ENCODE measurements at regions not wholly inside any gene's neighbourhood (a gene's known extent, or its start where the extent isn't known, plus 50 kb on each side); places are given as distances from the start of the nearest gene placed in this dataset.

DNA sequence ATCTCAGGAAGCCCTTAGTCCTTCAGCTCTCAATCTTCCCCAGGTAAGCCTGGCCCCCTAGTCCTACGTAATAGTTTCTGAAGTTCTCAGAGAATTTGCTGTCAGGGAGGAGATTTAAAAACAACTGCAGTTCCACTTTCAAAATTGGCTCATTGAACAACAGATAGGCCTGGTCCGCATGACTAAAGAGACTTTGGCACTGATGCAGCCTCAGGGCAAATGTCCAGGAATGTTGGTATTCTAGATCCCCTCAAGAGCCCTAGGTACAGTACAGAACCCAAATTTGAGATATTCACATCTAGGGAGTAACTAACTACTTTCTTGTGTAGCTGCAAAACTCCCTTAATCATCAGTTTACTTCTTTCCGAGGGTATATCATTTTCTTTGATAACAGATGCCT is 162.8 kb downstream of the GABRG2 start:
- Histone ChIP-seq H3K27ac (ENCODE audit: insufficient read depth, low read depth, low read length) (no peak overlapping the region), H3K9me3 (replicated peaks; ENCODE audit: control insufficient read depth, insufficient read depth, low read length) (peaks cover 2% of the 10 kb centered on the region), H3K4me3 (replicated peaks in 1 of 3; ENCODE audit: insufficient read depth in 1 of 3, low read depth in 1 of 3, low read length in 3 of 3) (no peak overlapping the region), H3K36me3 (ENCODE audit: control insufficient read depth in 2 of 2, extremely low read depth in 1 of 2, insufficient read depth in 2 of 2, low read length in 2 of 2) (no peaks in the 10 kb centered on the region), H2AFZ (ENCODE audit: low read depth, low read length) (no peak overlapping the region), H3K27me3 (ENCODE audit: control insufficient read depth in 2 of 2, insufficient read depth in 2 of 2, low read length in 2 of 2) (no peaks in the 10 kb centered on the region), H3K4me2 (ENCODE audit: insufficient read depth, low read length) (no peak overlapping the region), H4K20me1 (replicated peaks; ENCODE audit: control insufficient read depth, extremely low read depth, insufficient read depth, low read length) (no peaks in the 10 kb centered on the region), H3K9ac (replicated peaks; ENCODE audit: extremely low read depth, insufficient read depth, low read length) (no peak overlapping the region), H3K4me1 (ENCODE audit: control insufficient read depth, extremely low read depth, insufficient read depth, low read length) (no peaks in the 10 kb centered on the region), H3K79me2 (ENCODE audit: control insufficient read depth, insufficient read depth, low read length) (no peaks in the 10 kb centered on the region), H3K9me1 (replicated peaks; ENCODE audit: control insufficient read depth, extremely low read depth, insufficient read depth, low read length) (no peaks in the 10 kb centered on the region)
- ChIA-PET CTCF (no interaction called here), POLR2A (no interaction called here)
- TF ChIP-seq FOS (IDR thresholded peaks at IDR 0.05; ENCODE audit: borderline replicate concordance, insufficient read depth, low read length), result no peak
- dilution Hi-C loops (cut with MboI; ENCODE audit: extremely low pct_ligation_motif_present, low sequenced_read_pairs), result no loop called here
- intact Hi-C loops (cut with micrococcal nuclease), result no loop called here
- no TSS peak for BruUV-seq (replicated peaks)
- FAIRE-seq (no peak), DNase-seq (ENCODE audit: low read depth, low spot score) (no peak)

DNA sequence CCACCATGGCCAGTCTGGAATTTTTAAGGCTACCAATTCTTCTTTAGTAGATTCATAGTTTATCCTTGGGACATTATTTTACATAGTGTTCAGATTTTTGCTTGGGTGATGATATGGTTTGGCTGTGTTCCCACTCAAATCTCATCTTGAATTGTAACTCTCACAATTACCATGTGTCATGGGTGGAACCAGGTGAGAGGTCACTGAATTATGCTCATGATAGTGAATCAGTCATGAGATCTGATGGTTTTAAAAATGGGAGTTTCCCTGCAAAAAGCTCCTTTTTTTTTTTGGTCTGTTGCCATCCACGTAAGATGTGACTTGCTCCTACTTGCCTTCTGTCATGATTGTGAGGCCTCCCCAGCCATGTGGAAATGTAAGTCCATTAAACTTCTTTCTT is 163.9 kb downstream of the GABRG2 start:
- CTCF ChIA-PET, result no interaction called here
- H3K36me3 ChIP-seq (ENCODE audit: control insufficient read depth in 2 of 2, extremely low read depth in 1 of 2, insufficient read depth in 2 of 2, low read length in 2 of 2), result no peaks in the 10 kb centered on the region
- intact Hi-C loops (cut with micrococcal nuclease) (no loop called here), dilution Hi-C loops (cut with MboI; ENCODE audit: extremely low pct_ligation_motif_present, low sequenced_read_pairs) (no loop called here)
- no peaks in the 10 kb centered on the region for H3K79me2 ChIP-seq (ENCODE audit: control insufficient read depth, insufficient read depth, low read length)
- no peak overlapping the region for H3K4me2 ChIP-seq (ENCODE audit: insufficient read depth, low read length)
- H2AFZ ChIP-seq (ENCODE audit: low read depth, low read length), result no peak overlapping the region
- no peaks in the 10 kb centered on the region for H3K9me3 ChIP-seq (replicated peaks; ENCODE audit: control insufficient read depth, insufficient read depth, low read length)
- no peaks in the 10 kb centered on the region for H3K4me1 ChIP-seq (ENCODE audit: control insufficient read depth, extremely low read depth, insufficient read depth, low read length)
- no TSS peak for BruUV-seq (replicated peaks)
- no peaks in the 10 kb centered on the region for H3K27me3 ChIP-seq (ENCODE audit: control insufficient read depth in 2 of 2, insufficient read depth in 2 of 2, low read length in 2 of 2)
- DNase-seq (ENCODE audit: low read depth, low spot score) (no peak), FAIRE-seq (no peak)
- TF ChIP-seq GATA2 (IDR thresholded peaks at IDR 0.05; ENCODE audit: insufficient read depth, insufficient read length, low read depth, low read length) (no peak), FOS (IDR thresholded peaks at IDR 0.05; ENCODE audit: borderline replicate concordance, insufficient read depth, low read length) (no peak), POLR2A (IDR thresholded peaks at IDR 0.05; ENCODE audit: low read depth, low read length) (no peak), POLR2AphosphoS5 (IDR thresholded peaks at IDR 0.05; ENCODE audit: insufficient read depth, low read depth, low read length) (no peak), MYC (IDR thresholded peaks at IDR 0.05; ENCODE audit: low read depth, low read length) (no peak), EZH2 (IDR thresholded peaks at IDR 0.05; ENCODE audit: borderline replicate concordance, low read depth, low read length, severe bottlenecking) (no peak), JUN (IDR thresholded peaks at IDR 0.05; ENCODE audit: borderline replicate concordance, insufficient read depth, insufficient read length, low read depth) (no peak)
- TF ChIP-seq, protein P1, sequence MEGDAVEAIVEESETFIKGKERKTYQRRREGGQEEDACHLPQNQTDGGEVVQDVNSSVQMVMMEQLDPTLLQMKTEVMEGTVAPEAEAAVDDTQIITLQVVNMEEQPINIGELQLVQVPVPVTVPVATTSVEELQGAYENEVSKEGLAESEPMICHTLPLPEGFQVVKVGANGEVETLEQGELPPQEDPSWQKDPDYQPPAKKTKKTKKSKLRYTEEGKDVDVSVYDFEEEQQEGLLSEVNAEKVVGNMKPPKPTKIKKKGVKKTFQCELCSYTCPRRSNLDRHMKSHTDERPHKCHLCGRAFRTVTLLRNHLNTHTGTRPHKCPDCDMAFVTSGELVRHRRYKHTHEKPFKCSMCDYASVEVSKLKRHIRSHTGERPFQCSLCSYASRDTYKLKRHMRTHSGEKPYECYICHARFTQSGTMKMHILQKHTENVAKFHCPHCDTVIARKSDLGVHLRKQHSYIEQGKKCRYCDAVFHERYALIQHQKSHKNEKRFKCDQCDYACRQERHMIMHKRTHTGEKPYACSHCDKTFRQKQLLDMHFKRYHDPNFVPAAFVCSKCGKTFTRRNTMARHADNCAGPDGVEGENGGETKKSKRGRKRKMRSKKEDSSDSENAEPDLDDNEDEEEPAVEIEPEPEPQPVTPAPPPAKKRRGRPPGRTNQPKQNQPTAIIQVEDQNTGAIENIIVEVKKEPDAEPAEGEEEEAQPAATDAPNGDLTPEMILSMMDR (IDR thresholded peaks at IDR 0.05; ENCODE audit: extremely low read depth in 1 of 2, insufficient read depth in 1 of 2, low read depth in 1 of 2, low read length in 2 of 2), result no peak
- TF ChIP-seq, protein P2, sequence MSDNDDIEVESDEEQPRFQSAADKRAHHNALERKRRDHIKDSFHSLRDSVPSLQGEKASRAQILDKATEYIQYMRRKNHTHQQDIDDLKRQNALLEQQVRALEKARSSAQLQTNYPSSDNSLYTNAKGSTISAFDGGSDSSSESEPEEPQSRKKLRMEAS (IDR thresholded peaks at IDR 0.05; ENCODE audit: insufficient read depth, insufficient read length), result no peak
- H3K27ac ChIP-seq (ENCODE audit: insufficient read depth, low read depth, low read length), result no peak overlapping the region
- H3K9ac ChIP-seq (replicated peaks; ENCODE audit: extremely low read depth, insufficient read depth, low read length), result no peak overlapping the region
- H3K9me1 ChIP-seq (replicated peaks; ENCODE audit: control insufficient read depth, extremely low read depth, insufficient read depth, low read length), result no peaks in the 10 kb centered on the region
- no peak overlapping the region for H3K4me3 ChIP-seq (replicated peaks in 1 of 3; ENCODE audit: insufficient read depth in 1 of 3, low read depth in 1 of 3, low read length in 3 of 3)
- POLR2A ChIA-PET, result no interaction called here
- no peaks in the 10 kb centered on the region for H4K20me1 ChIP-seq (replicated peaks; ENCODE audit: control insufficient read depth, extremely low read depth, insufficient read depth, low read length)

Measured in endothelial cell of umbilical vein (primary cell).